H9 (cell line): ENCODE measurements at regions not wholly inside any gene's neighbourhood (a gene's known extent, or its start where the extent isn't known, plus 50 kb on each side); places are given as distances from the start of the nearest gene placed in this dataset.

Experiments
- DNase-seq: peaks from one replicate; pipeline ENCODE4 v3.0.0-alpha.2; 2017
- H2AFZ ChIP-seq: one replicate; pipeline ENCODE4 v1.6.1; 2013; ENCODE audit warnings: mild to moderate bottlenecking, low read length, control low read depth, moderate library complexity
- H2AK5ac ChIP-seq: 2 replicates; pipeline ENCODE4 v1.6.1; 2013; ENCODE audit warnings: low read length, control low read depth, mixed read lengths; ENCODE audit not compliant: insufficient read length
- H2BK120ac ChIP-seq: one replicate; pipeline ENCODE4 v1.6.1; 2013; ENCODE audit warnings: low read depth, mild to moderate bottlenecking, low read length, control low read depth, inconsistent platforms; ENCODE audit not compliant: poor library complexity, severe bottlenecking
- H2BK12ac ChIP-seq: 2 replicates; pipeline ENCODE4 v1.6.1; 2013; ENCODE audit warnings: low read length, control low read depth, mixed read lengths, low read depth; ENCODE audit not compliant: insufficient read length
- H2BK15ac ChIP-seq: 2 replicates; pipeline ENCODE4 v1.6.1; 2013; ENCODE audit warnings: low read depth, low read length, control low read depth
- H2BK20ac ChIP-seq: one replicate; pipeline ENCODE4 v1.6.1; 2013; ENCODE audit warnings: low read depth, mild to moderate bottlenecking, low read length, control low read depth, inconsistent platforms; ENCODE audit not compliant: poor library complexity, severe bottlenecking
- H2BK5ac ChIP-seq: 2 replicates; pipeline ENCODE4 v1.6.1; 2013; ENCODE audit warnings: low read length, control low read depth, mixed read lengths; ENCODE audit not compliant: insufficient read length
- H3K14ac ChIP-seq: 2 replicates; pipeline ENCODE4 v1.6.1; 2013; ENCODE audit warnings: low read length, control low read depth; ENCODE audit not compliant: insufficient read depth
- H3K18ac ChIP-seq: 2 replicates; pipeline ENCODE4 v1.6.1; 2013; ENCODE audit warnings: low read depth, mild to moderate bottlenecking, mixed read lengths, low read length, control low read depth; ENCODE audit not compliant: insufficient read length
- H3K23ac ChIP-seq: 2 replicates; pipeline ENCODE4 v1.6.1; 2013; ENCODE audit warnings: low read length, control low read depth, mixed read lengths, low read depth; ENCODE audit not compliant: insufficient read length
- H3K23me2 ChIP-seq: 2 replicates; pipeline ENCODE4 v1.6.1; 2013; ENCODE audit warnings: low read depth, mild to moderate bottlenecking, mixed read lengths, low read length, control low read depth; ENCODE audit not compliant: insufficient read length, poor library complexity, severe bottlenecking
- H3K27ac ChIP-seq: 2 replicates; pipeline ENCODE4 v1.5.1; 2013; ENCODE audit warnings: low read length, control low read depth, mixed read lengths, low read depth; ENCODE audit not compliant: insufficient read length
- H3K27me3 ChIP-seq: 2 replicates; pipeline ENCODE4 v1.6.1; 2013; ENCODE audit warnings: low read length, control low read depth, inconsistent platforms; ENCODE audit not compliant: insufficient read depth
- H3K4ac ChIP-seq: 2 replicates; pipeline ENCODE4 v1.6.1; 2013; ENCODE audit warnings: low read depth, mild to moderate bottlenecking, control low read depth, inconsistent platforms, low read length, moderate library complexity
- H3K4me1 ChIP-seq: 2 replicates; pipeline ENCODE4 v1.6.1; 2013; ENCODE audit warnings: low read length, control low read depth, inconsistent platforms; ENCODE audit not compliant: insufficient read depth
- H3K4me2 ChIP-seq: 2 replicates; pipeline ENCODE4 v1.6.1; 2013; ENCODE audit warnings: low read length, control low read depth, mixed read lengths; ENCODE audit not compliant: insufficient read length, insufficient read depth
- H3K56ac ChIP-seq: 2 replicates; pipeline ENCODE4 v1.6.1; 2013; ENCODE audit warnings: low read depth, mild to moderate bottlenecking, mixed read lengths, low read length, control low read depth; ENCODE audit not compliant: insufficient read length
- H3K79me1 ChIP-seq: 2 replicates; pipeline ENCODE4 v1.6.1; 2013; ENCODE audit warnings: low read depth, mild to moderate bottlenecking, moderate library complexity, low read length, control low read depth, inconsistent platforms; ENCODE audit not compliant: insufficient read depth, poor library complexity, severe bottlenecking
- H3K79me2 ChIP-seq: 2 replicates; pipeline ENCODE4 v1.6.1; 2013; ENCODE audit warnings: low read length, control low read depth, inconsistent platforms; ENCODE audit not compliant: insufficient read depth
- H3K9ac ChIP-seq: 2 replicates; pipeline ENCODE4 v1.6.1; 2013; ENCODE audit warnings: low read length, control low read depth, mixed read lengths; ENCODE audit not compliant: insufficient read length; ENCODE audit errors: extremely low read depth
- H3K9me3 ChIP-seq: one replicate; pipeline ENCODE4 v1.6.1; 2013; ENCODE audit warnings: low read depth, low read length, inconsistent platforms; ENCODE audit not compliant: control insufficient read depth
- H3T11ph ChIP-seq: one replicate; pipeline ENCODE4 v1.6.1; 2013; ENCODE audit warnings: mild to moderate bottlenecking, low read length, control low read depth, inconsistent platforms
- H4K20me1 ChIP-seq: one replicate; pipeline ENCODE4 v1.6.1; 2013; ENCODE audit not compliant: control insufficient read depth, insufficient read length, insufficient read depth
- H4K5ac ChIP-seq: 2 replicates; pipeline ENCODE4 v1.6.1; 2013; ENCODE audit warnings: low read depth, mild to moderate bottlenecking, mixed read lengths, low read length, control low read depth; ENCODE audit not compliant: insufficient read length
- H4K8ac ChIP-seq: replicated peaks from 2 replicates; pipeline ENCODE4 v1.6.1; 2013; ENCODE audit warnings: low read length, control low read depth, mixed read lengths, low read depth; ENCODE audit not compliant: insufficient read length
- H4K91ac ChIP-seq: 2 replicates; pipeline ENCODE4 v1.6.1; 2013; ENCODE audit warnings: low read depth, mild to moderate bottlenecking, moderate library complexity, mixed read lengths, low read length, control low read depth; ENCODE audit not compliant: insufficient read length
- H3K27ac Mint-ChIP-seq, 3 experiments: 2 replicates in 2 of 3; 3 replicates in 1 of 3; pipeline ENCODE4 v1.8.0; 2020 to 2021; ENCODE audit warnings: mixed read lengths in 3 of 3, mild to moderate bottlenecking in 1 of 3, moderate library complexity in 1 of 3
- H3K27me3 Mint-ChIP-seq: 2 replicates; pipeline ENCODE4 v1.8.0; 2021; ENCODE audit warnings: low read depth, mild to moderate bottlenecking, moderate library complexity, mixed read lengths
- H3K36me3 Mint-ChIP-seq, 3 experiments: 2 replicates in 2 of 3; 3 replicates in 1 of 3; pipeline ENCODE4 v1.8.0; 2020 to 2021; ENCODE audit warnings: low read depth in 3 of 3, mixed read lengths in 3 of 3; ENCODE audit not compliant: insufficient read depth in 1 of 3
- H3K4me1 Mint-ChIP-seq, 2 experiments: 2 replicates each; pipeline ENCODE4 v1.8.0; 2020; ENCODE audit warnings: mixed read lengths in 2 of 2
- H3K4me3 Mint-ChIP-seq, 2 experiments: 2 replicates in 1 of 2; 3 replicates in 1 of 2; pipeline ENCODE4 v1.8.0; 2020 to 2021; ENCODE audit warnings: mild to moderate bottlenecking in 2 of 2, mixed read lengths in 2 of 2, moderate library complexity in 1 of 2
- H3K9me3 Mint-ChIP-seq, 2 experiments: 2 replicates in 1 of 2; 3 replicates in 1 of 2; pipeline ENCODE4 v1.8.0; 2020; ENCODE audit warnings: mild to moderate bottlenecking in 2 of 2, mixed read lengths in 2 of 2, moderate library complexity in 1 of 2
- WGBS: extraction: QIAGEN DNeasy Blood & Tissue Kit; methylation state at CpG from one replicate; pipeline ENCODE4 v1.1.7; 2013; ENCODE audit warnings: missing lambda C conversion rate, low lambda C conversion rate, mixed read lengths; ENCODE audit not compliant: insufficient read length; ENCODE audit errors: extremely low coverage; 5-methylcytosine and 5-hydroxymethylcytosine counted together
- TF ChIP-seq, protein P1 (sequence below): fragments of 200-600 bp; sonication (generic); conservative IDR thresholded peaks from 3 replicates; pipeline ENCODE4 v1.8.0; 2021; ENCODE audit warnings: antibody characterized with exemption, mild to moderate bottlenecking

DNA sequence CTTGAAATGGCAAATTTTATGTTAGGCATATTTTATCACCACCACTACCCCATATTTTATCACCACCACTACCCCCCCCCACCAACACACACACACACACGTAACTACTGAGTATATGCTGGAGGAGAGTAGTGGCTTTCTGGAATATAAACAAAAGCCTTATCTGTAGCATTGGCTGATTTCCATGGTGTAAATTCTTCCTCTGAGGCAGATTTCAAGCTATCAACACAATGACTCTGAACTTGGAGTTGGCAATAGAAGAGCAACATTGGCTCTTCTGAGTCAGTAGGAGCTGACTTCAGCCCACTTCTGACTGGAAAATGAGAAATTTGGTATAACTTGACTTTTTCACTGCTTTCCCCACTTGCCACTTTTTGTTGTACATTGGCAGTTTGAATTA is 143.0 kb downstream of the CAVIN4 start:
- no peak for DNase-seq
- TF ChIP-seq, protein P1, sequence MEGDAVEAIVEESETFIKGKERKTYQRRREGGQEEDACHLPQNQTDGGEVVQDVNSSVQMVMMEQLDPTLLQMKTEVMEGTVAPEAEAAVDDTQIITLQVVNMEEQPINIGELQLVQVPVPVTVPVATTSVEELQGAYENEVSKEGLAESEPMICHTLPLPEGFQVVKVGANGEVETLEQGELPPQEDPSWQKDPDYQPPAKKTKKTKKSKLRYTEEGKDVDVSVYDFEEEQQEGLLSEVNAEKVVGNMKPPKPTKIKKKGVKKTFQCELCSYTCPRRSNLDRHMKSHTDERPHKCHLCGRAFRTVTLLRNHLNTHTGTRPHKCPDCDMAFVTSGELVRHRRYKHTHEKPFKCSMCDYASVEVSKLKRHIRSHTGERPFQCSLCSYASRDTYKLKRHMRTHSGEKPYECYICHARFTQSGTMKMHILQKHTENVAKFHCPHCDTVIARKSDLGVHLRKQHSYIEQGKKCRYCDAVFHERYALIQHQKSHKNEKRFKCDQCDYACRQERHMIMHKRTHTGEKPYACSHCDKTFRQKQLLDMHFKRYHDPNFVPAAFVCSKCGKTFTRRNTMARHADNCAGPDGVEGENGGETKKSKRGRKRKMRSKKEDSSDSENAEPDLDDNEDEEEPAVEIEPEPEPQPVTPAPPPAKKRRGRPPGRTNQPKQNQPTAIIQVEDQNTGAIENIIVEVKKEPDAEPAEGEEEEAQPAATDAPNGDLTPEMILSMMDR = no peak
- no peak overlapping the region for H3K27ac Mint-ChIP-seq
- no peaks in the 10 kb centered on the region for H3K36me3 Mint-ChIP-seq
- no peaks in the 10 kb centered on the region for H3K79me2 ChIP-seq
- H3T11ph ChIP-seq = no peak overlapping the region
- H4K20me1 ChIP-seq = no peaks in the 10 kb centered on the region
- H2AK5ac ChIP-seq = no peak overlapping the region
- no CpG with 5 or more reads among the region's 1 CpG for WGBS
- no peak overlapping the region for H3K56ac ChIP-seq
- no peaks in the 10 kb centered on the region for H3K9me3 Mint-ChIP-seq
- no peak overlapping the region for H4K91ac ChIP-seq
- H2BK5ac ChIP-seq = no peak overlapping the region
- H3K27ac ChIP-seq = no peak overlapping the region
- H4K5ac ChIP-seq = no peak overlapping the region
- 0 out of 4 replicates have a peak, but pooled peaks cover 0 to 3% of the 10 kb centered on the region in 2 experiments for H3K4me1 Mint-ChIP-seq
- H3K4ac ChIP-seq = no peak overlapping the region
- no peak overlapping the region for H3K14ac ChIP-seq
- H2BK120ac ChIP-seq = no peak overlapping the region
- no peak overlapping the region for H2BK12ac ChIP-seq
- H4K8ac ChIP-seq = no peak overlapping the region
- H3K18ac ChIP-seq = no peak overlapping the region
- H2BK15ac ChIP-seq = no peak overlapping the region
- no peaks in the 10 kb centered on the region for H3K23me2 ChIP-seq
- no peaks in the 10 kb centered on the region for H3K27me3 Mint-ChIP-seq
- no peaks in the 10 kb centered on the region for H3K27me3 ChIP-seq
- H3K79me1 ChIP-seq = no peaks in the 10 kb centered on the region
- no peaks in the 10 kb centered on the region for H3K9me3 ChIP-seq
- no peaks in the 10 kb centered on the region for H3K4me1 ChIP-seq
- no peak overlapping the region for H2BK20ac ChIP-seq
- no peak overlapping the region for H2AFZ ChIP-seq
- H3K4me2 ChIP-seq = no peak overlapping the region
- H3K4me3 Mint-ChIP-seq = no peak overlapping the region
- no peak overlapping the region for H3K23ac ChIP-seq
- H3K9ac ChIP-seq = no peak overlapping the region
